Keratinocyte (primary cell): ENCODE measurements at regions not wholly inside any gene's neighbourhood (a gene's known extent, or its start where the extent isn't known, plus 50 kb on each side); places are given as distances from the start of the nearest gene placed in this dataset.

Source experiments
- DNase-seq: peaks from one replicate; pipeline ENCODE4 v3.0.0-alpha.2; 2011; ENCODE audit warnings: low read depth, missing footprints, low spot score
- FAIRE-seq: peaks from 2 replicates; lab custom pipeline; 2011; peaks lifted over from hg19 to GRCh38; lab: Jason Lieb, UNC
- H2AFZ ChIP-seq: 2 replicates; pipeline ENCODE4 v1.6.0; 2012; ENCODE audit warnings: low read length, control low read depth, inconsistent platforms; ENCODE audit not compliant: control insufficient read depth
- H3K27ac ChIP-seq: 2 replicates; pipeline ENCODE4 v1.5.1; 2011; ENCODE audit warnings: low read length; ENCODE audit not compliant: control insufficient read depth, insufficient read depth
- H3K27me3 ChIP-seq: 3 replicates; pipeline ENCODE4 v1.6.0; 2011; ENCODE audit warnings: low read length; ENCODE audit not compliant: control insufficient read depth, insufficient read depth; ENCODE audit errors: extremely low read depth
- H3K36me3 ChIP-seq, 2 experiments: 2 replicates in 1 of 2; 3 replicates in 1 of 2; pipeline ENCODE4 v1.5.1; 2011; ENCODE audit warnings: low read length in 2 of 2, mild to moderate bottlenecking in 1 of 2; ENCODE audit not compliant: control insufficient read depth in 2 of 2, insufficient read depth in 2 of 2; ENCODE audit errors: extremely low read depth in 1 of 2
- H3K4me1 ChIP-seq: 3 replicates; pipeline ENCODE4 v1.5.1; 2011; ENCODE audit warnings: low read length; ENCODE audit not compliant: control insufficient read depth, insufficient read depth; ENCODE audit errors: extremely low read depth
- H3K4me2 ChIP-seq: 3 replicates; pipeline ENCODE4 v1.6.0; 2011; ENCODE audit warnings: low read depth, low read length; ENCODE audit not compliant: control insufficient read depth, insufficient read depth; ENCODE audit errors: extremely low read depth
- H3K4me3 ChIP-seq, 3 experiments: fragments of 200-600 bp in 1 of 3; sonication (generic) in 1 of 3; 2 replicates in 2 of 3; 3 replicates in 1 of 3; pipeline ENCODE4 v1.5.1; 2011 to 2016; ENCODE audit warnings: low read length in 3 of 3, mild to moderate bottlenecking in 3 of 3, control low read depth in 2 of 3, inconsistent platforms in 1 of 3, low read depth in 1 of 3, mixed read lengths in 1 of 3, mixed run types in 1 of 3, moderate library complexity in 1 of 3; ENCODE audit not compliant: control insufficient read depth in 2 of 3, insufficient read depth in 2 of 3; ENCODE audit errors: extremely low read depth in 1 of 3
- H3K79me2 ChIP-seq: 2 replicates; pipeline ENCODE4 v1.6.0; 2012; ENCODE audit warnings: low read length; ENCODE audit not compliant: control insufficient read depth, insufficient read depth
- H3K9ac ChIP-seq: 3 replicates; pipeline ENCODE4 v1.6.0; 2011; ENCODE audit warnings: low read length; ENCODE audit not compliant: control insufficient read depth, insufficient read depth; ENCODE audit errors: extremely low read depth
- H3K9me1 ChIP-seq: 3 replicates; pipeline ENCODE4 v1.6.0; 2011; ENCODE audit warnings: low read length; ENCODE audit not compliant: control insufficient read depth, insufficient read depth; ENCODE audit errors: extremely low read depth
- H3K9me3 ChIP-seq: 2 replicates; pipeline ENCODE4 v1.5.1; 2012; ENCODE audit warnings: low read depth, low read length; ENCODE audit not compliant: control insufficient read depth
- H4K20me1 ChIP-seq: 3 replicates; pipeline ENCODE4 v1.6.0; 2011; ENCODE audit warnings: low read length; ENCODE audit not compliant: control insufficient read depth, insufficient read depth; ENCODE audit errors: extremely low read depth
- EZH2 ChIP-seq: IDR thresholded peaks from one replicate; pipeline ENCODE4 v1.6.1; 2012; ENCODE audit warnings: inconsistent platforms, mild to moderate bottlenecking, low read length, moderate library complexity
- dilution Hi-C: fragments of 300-500 bp; cut with MboI; formaldehyde crosslinking; loops from one replicate; pipeline ENCODE4 v1.7.0; 2020; ENCODE audit warnings: low sequenced_read_pairs; ENCODE audit not compliant: extremely low pct_ligation_motif_present
- TF ChIP-seq, protein P1 (sequence below), 3 experiments: IDR thresholded peaks in 1 of 3; conservative IDR thresholded peaks in 1 of 3; optimal IDR thresholded peaks in 1 of 3; 2 replicates in 2 of 3; 3 replicates in 1 of 3; pipeline versions ENCODE3 to v1.5.1; 2011; ENCODE audit warnings: low read length in 3 of 3, mild to moderate bottlenecking in 3 of 3, moderate library complexity in 2 of 3, control low read depth in 1 of 3, inconsistent platforms in 1 of 3; ENCODE audit not compliant: insufficient read depth in 2 of 3; ENCODE audit errors: extremely low read depth in 1 of 3

DNA sequence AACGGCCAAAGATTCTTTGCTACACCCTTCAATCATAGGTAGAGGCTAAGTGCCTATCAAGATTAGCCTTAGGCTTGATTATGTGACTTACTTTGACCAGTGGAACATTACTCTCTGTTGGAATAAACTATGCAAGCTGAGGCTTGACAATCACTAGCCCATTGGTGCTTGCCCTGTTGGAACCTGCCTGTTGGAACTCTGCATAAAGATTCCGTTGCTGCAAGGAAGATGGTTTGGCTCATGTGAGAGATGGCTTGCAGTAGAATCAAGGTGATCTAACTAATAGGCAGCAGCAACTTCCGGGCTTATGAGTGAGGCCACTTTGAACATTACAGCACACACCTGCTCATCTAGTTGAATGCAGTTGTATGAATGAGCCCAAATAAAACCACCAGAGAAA is 227.7 kb upstream of the TSHZ2 start:
- DNase-seq = no peak
- dilution Hi-C loops = no loop called here

DNA sequence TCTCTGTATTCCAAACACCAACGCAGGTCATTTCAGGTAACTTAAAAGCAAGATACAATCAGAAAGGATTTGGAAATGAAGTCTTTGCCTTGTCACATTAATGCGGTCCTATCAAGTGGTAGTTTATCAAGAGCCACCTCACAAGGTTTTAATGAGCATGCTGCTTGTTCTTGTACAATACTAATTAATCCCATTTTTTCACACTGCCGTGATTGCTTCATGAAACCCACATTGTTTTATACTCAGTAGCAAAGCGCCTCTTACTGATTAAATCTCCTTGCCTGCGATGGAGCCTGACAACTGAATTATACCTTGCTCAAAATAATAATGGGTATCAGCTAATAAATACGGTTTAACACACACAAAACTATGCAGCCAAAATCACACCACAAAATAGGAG is 234.1 kb upstream of the TSHZ2 start:
- TF ChIP-seq EZH2 = no peak
- TF ChIP-seq, protein P1, sequence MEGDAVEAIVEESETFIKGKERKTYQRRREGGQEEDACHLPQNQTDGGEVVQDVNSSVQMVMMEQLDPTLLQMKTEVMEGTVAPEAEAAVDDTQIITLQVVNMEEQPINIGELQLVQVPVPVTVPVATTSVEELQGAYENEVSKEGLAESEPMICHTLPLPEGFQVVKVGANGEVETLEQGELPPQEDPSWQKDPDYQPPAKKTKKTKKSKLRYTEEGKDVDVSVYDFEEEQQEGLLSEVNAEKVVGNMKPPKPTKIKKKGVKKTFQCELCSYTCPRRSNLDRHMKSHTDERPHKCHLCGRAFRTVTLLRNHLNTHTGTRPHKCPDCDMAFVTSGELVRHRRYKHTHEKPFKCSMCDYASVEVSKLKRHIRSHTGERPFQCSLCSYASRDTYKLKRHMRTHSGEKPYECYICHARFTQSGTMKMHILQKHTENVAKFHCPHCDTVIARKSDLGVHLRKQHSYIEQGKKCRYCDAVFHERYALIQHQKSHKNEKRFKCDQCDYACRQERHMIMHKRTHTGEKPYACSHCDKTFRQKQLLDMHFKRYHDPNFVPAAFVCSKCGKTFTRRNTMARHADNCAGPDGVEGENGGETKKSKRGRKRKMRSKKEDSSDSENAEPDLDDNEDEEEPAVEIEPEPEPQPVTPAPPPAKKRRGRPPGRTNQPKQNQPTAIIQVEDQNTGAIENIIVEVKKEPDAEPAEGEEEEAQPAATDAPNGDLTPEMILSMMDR (optimal IDR thresholded peaks at IDR 0.05 in 1 of 3, IDR thresholded peaks at IDR 0.05 in 1 of 3, conservative IDR thresholded peaks at IDR 0.05 in 1 of 3; ENCODE audit: extremely low read depth in 1 of 3, insufficient read depth in 2 of 3, low read length in 3 of 3) = no peak
- no peaks in the 10 kb centered on the region for H3K9me1 ChIP-seq
- no peak overlapping the region for H2AFZ ChIP-seq
- H3K9ac ChIP-seq = no peak overlapping the region
- dilution Hi-C loops = no loop called here
- H3K4me2 ChIP-seq = no peak overlapping the region
- FAIRE-seq (no peak), DNase-seq (no peak)
- H3K4me1 ChIP-seq = no peaks in the 10 kb centered on the region
- no peak overlapping the region for H3K27ac ChIP-seq
- no peaks in the 10 kb centered on the region for H3K27me3 ChIP-seq
- H3K4me3 ChIP-seq = no peak overlapping the region
- H3K9me3 ChIP-seq = no peaks in the 10 kb centered on the region
- H3K79me2 ChIP-seq = no peaks in the 10 kb centered on the region
- no peaks in the 10 kb centered on the region for H3K36me3 ChIP-seq
- no peaks in the 10 kb centered on the region for H4K20me1 ChIP-seq

More for the DNA sequence above, 227.7 kb upstream of the TSHZ2 start:
- no peaks in the 10 kb centered on the region for H3K9me1 ChIP-seq
- TF ChIP-seq, protein P1 (optimal IDR thresholded peaks at IDR 0.05 in 1 of 3, IDR thresholded peaks at IDR 0.05 in 1 of 3, conservative IDR thresholded peaks at IDR 0.05 in 1 of 3; ENCODE audit: extremely low read depth in 1 of 3, insufficient read depth in 2 of 3, low read length in 3 of 3) = no peak
- no peak for TF ChIP-seq EZH2
- H3K27me3 ChIP-seq = no peaks in the 10 kb centered on the region
- no peaks in the 10 kb centered on the region for H3K9me3 ChIP-seq
- H3K4me2 ChIP-seq = no peak overlapping the region
- FAIRE-seq = peak; percentile 41
- no peaks in the 10 kb centered on the region for H4K20me1 ChIP-seq
- no peak overlapping the region for H3K27ac ChIP-seq
- no peaks in the 10 kb centered on the region for H3K4me1 ChIP-seq
- H2AFZ ChIP-seq = no peak overlapping the region
- no peak overlapping the region for H3K9ac ChIP-seq
- no peak overlapping the region for H3K4me3 ChIP-seq
- no peaks in the 10 kb centered on the region for H3K36me3 ChIP-seq
- no peaks in the 10 kb centered on the region for H3K79me2 ChIP-seq
